ENCODE measurements at regions not wholly inside any gene's neighbourhood (a gene's known extent, or its start where the extent isn't known, plus 50 kb on each side); places are given as distances from the start of the nearest gene placed in this dataset.

DNA sequence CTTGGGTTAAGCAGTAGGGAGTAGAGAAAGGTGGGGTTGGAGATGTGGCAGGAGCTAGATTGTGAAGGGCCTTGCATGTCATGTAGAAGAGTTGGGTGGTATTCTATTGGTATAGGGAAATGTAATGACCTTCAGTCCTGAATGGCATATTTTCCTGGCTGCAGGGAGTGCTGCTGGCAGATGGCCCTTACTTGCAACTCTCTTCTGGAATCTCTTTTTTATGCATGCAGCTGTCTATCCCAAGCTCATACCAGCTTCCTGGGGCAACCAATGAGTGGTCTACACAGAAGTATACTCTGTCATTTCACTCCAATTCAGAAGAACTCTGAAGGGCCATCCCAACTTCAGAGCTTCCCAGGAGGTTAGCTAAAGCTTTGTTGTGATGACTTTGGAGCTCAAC, 144.7 kb upstream of the ANKRD28 start:
- Histone ChIP-seq H3K27ac (no peak overlapping the region), H3K9ac (no peak overlapping the region), H3K36me3 (ENCODE audit: low read depth) (no peaks in the 10 kb centered on the region), H3K9me2 (ENCODE audit: insufficient read depth) (no peaks in the 10 kb centered on the region), H3K27me3 (replicated peaks; ENCODE audit: insufficient read depth) (no peaks in the 10 kb centered on the region), H3K4me2 (ENCODE audit: unreplicated experiment) (no peak overlapping the region), H4K20me1 (ENCODE audit: insufficient read depth) (no peaks in the 10 kb centered on the region), H3K79me2 (ENCODE audit: insufficient read depth) (no peaks in the 10 kb centered on the region), H3K9me3 (ENCODE audit: low read depth) (no peaks in the 10 kb centered on the region), H3F3A (ENCODE audit: insufficient read depth) (no peaks in the 10 kb centered on the region), H2AFZ (no peak overlapping the region), H3K4me3 (no peak overlapping the region), H3K4me1 (ENCODE audit: insufficient read depth) (0 out of 2 replicates have a peak, but pooled peaks cover 3% of the 10 kb centered on the region)
- no peak for DNase-seq
- no peak for TF ChIP-seq EZH2phosphoT487 (IDR thresholded peaks at IDR 0.05; ENCODE audit: insufficient read depth, low read depth)
- TF ChIP-seq EZH2 (IDR thresholded peaks at IDR 0.05; ENCODE audit: insufficient read depth, poor library complexity, severe bottlenecking), result no peak
- in situ Hi-C loops (cut with MboI), result no loop called here

DNA sequence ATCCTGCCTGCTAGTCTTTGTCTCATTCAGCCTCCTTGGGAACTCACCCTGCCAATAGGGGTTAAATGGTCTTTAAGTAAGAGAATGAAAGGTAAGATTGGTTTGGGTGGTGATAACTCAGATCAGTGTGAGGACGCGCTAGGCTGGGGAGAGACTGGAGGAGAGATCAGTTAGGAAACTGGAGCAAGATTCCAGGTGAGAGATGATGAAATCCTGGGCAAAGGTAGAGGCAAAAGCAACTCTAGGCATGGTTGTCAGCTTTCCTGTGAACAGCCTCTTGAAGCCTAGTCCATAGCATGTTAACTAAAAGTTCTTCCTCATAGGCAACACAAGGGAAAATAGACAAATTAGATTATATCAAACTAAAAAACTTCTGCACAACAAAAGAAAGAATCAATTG, 145.2 kb upstream of the ANKRD28 start:
- no peaks in the 10 kb centered on the region for H3K36me3 ChIP-seq (ENCODE audit: low read depth)
- H2AFZ ChIP-seq, result no peak overlapping the region
- 87 to 98% methylated on average over 2 of the region's 2 CpGs for WGBS, 2 experiments (ENCODE audit: low coverage in 1 of 2, low lambda C conversion rate in 2 of 2, missing lambda C conversion rate in 2 of 2)
- TF ChIP-seq EZH2phosphoT487 (IDR thresholded peaks at IDR 0.05; ENCODE audit: insufficient read depth, low read depth) (no peak), EZH2 (IDR thresholded peaks at IDR 0.05; ENCODE audit: insufficient read depth, poor library complexity, severe bottlenecking) (no peak)
- H4K20me1 ChIP-seq (ENCODE audit: insufficient read depth), result no peaks in the 10 kb centered on the region
- no peaks in the 10 kb centered on the region for H3K9me3 ChIP-seq (ENCODE audit: low read depth)
- H3K27me3 ChIP-seq (replicated peaks; ENCODE audit: insufficient read depth), result no peaks in the 10 kb centered on the region
- H3K9ac ChIP-seq, result no peak overlapping the region
- in situ Hi-C loops (cut with MboI), result no loop called here
- H3K4me1 ChIP-seq (ENCODE audit: insufficient read depth), result 0 out of 2 replicates have a peak, but pooled peaks cover 3% of the 10 kb centered on the region
- no peak overlapping the region for H3K4me2 ChIP-seq (ENCODE audit: unreplicated experiment)
- DNase-seq, result no peak
- no peaks in the 10 kb centered on the region for H3F3A ChIP-seq (ENCODE audit: insufficient read depth)
- H3K27ac ChIP-seq, result no peak overlapping the region
- H3K9me2 ChIP-seq (ENCODE audit: insufficient read depth), result no peaks in the 10 kb centered on the region
- no peak overlapping the region for H3K4me3 ChIP-seq
- no peaks in the 10 kb centered on the region for H3K79me2 ChIP-seq (ENCODE audit: insufficient read depth)

DNA sequence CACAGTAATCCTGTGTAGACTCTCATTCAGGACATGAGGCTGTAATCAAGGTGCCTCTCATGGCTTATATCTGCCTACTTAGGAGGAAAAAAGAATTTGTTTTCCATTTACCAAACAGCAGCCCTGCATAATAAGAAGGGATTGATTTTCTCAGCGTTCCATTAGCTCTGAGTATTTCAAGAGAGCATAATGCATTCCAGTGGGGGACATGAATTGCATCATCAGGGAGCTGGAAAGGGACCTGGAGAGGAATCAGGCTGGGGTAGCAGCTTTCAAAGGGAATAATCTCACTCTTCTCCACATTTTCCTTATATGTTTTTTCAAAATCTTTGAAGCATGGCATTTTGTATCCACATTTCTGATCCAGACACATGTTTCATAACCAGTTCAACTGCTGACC, 150.6 kb upstream of the ANKRD28 start:
- in situ Hi-C loops (cut with MboI), result no loop called here

DNA sequence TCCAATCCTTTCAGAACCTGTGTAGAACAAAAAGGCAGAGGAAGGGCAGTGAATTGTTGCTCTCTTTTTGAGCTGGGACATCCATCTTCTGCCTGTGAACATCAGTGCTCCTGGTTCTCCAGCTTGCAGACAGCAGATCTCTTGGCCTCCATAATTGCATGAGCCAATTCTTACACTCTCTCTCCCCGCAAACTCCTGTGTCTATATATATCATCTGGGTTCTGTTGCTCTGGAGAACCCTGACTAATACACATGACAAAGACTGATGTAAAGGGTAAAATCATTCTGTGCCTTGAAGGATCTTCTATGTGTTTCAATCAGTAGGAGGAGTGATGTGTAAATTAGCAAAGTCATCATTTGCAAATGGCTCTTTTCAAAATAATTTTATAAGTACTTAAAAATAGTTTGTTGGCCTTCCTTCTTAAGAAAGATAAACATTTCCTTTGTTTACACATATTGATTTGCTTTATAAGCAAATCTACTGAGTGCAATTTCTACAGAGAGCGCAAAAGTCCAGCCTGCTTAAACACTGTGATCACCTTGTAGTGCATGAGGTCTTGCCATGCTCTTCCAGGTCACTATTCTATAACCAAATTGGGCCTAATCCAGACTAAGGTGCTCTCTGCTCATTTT, 154.9 kb upstream of the ANKRD28 start:
- TF ChIP-seq EZH2 (IDR thresholded peaks at IDR 0.05; ENCODE audit: insufficient read depth, poor library complexity, severe bottlenecking) (no peak), EZH2phosphoT487 (IDR thresholded peaks at IDR 0.05; ENCODE audit: insufficient read depth, low read depth) (no peak)
- peak; percentile 60 for DNase-seq
- Histone ChIP-seq H3K9ac (no peak overlapping the region), H3K4me2 (ENCODE audit: unreplicated experiment) (peak overlapping the region; percentile 21), H3K9me3 (ENCODE audit: low read depth) (no peaks in the 10 kb centered on the region), H3K79me2 (ENCODE audit: insufficient read depth) (no peaks in the 10 kb centered on the region), H3K4me1 (ENCODE audit: insufficient read depth) (peaks cover 16% of the 10 kb centered on the region; the same call in 1 of the 2 replicates), H3K4me3 (no peak overlapping the region), H3F3A (ENCODE audit: insufficient read depth) (no peaks in the 10 kb centered on the region), H3K9me2 (ENCODE audit: insufficient read depth) (no peaks in the 10 kb centered on the region), H3K27ac (no peak overlapping the region), H4K20me1 (ENCODE audit: insufficient read depth) (no peaks in the 10 kb centered on the region), H2AFZ (peak overlapping the region; percentile 46; the same call in 1 of the 2 replicates), H3K27me3 (replicated peaks; ENCODE audit: insufficient read depth) (no peaks in the 10 kb centered on the region), H3K36me3 (ENCODE audit: low read depth) (no peaks in the 10 kb centered on the region)
- 57 to 60% methylated on average over 2 of the region's 2 CpGs for WGBS, 2 experiments (ENCODE audit: low coverage in 1 of 2, low lambda C conversion rate in 2 of 2, missing lambda C conversion rate in 2 of 2)
- in situ Hi-C loops (cut with MboI), result no loop called here

More for the DNA sequence above, 150.6 kb upstream of the ANKRD28 start:
- H2AFZ ChIP-seq, result peak overlapping the region; percentile 53; the same call in 1 of the 2 replicates
- H3K27me3 ChIP-seq (replicated peaks; ENCODE audit: insufficient read depth), result no peaks in the 10 kb centered on the region
- H3K4me1 ChIP-seq (ENCODE audit: insufficient read depth), result peaks cover 16% of the 10 kb centered on the region; the same call in 1 of the 2 replicates
- no peak overlapping the region for H3K4me2 ChIP-seq (ENCODE audit: unreplicated experiment)
- peak; percentile 34 for DNase-seq
- no peaks in the 10 kb centered on the region for H3K79me2 ChIP-seq (ENCODE audit: insufficient read depth)
- TF ChIP-seq EZH2phosphoT487 (IDR thresholded peaks at IDR 0.05; ENCODE audit: insufficient read depth, low read depth) (no peak), EZH2 (IDR thresholded peaks at IDR 0.05; ENCODE audit: insufficient read depth, poor library complexity, severe bottlenecking) (no peak)
- no peak overlapping the region for H3K4me3 ChIP-seq
- H3K36me3 ChIP-seq (ENCODE audit: low read depth), result no peaks in the 10 kb centered on the region
- H4K20me1 ChIP-seq (ENCODE audit: insufficient read depth), result no peaks in the 10 kb centered on the region
- H3K9me2 ChIP-seq (ENCODE audit: insufficient read depth), result no peaks in the 10 kb centered on the region
- H3K9me3 ChIP-seq (ENCODE audit: low read depth), result no peaks in the 10 kb centered on the region
- no peak overlapping the region for H3K9ac ChIP-seq
- WGBS, 2 experiments (ENCODE audit: low coverage in 1 of 2, low lambda C conversion rate in 2 of 2, missing lambda C conversion rate in 2 of 2), result 15 to 16% methylated on average over 1 of the region's 1 CpG
- H3F3A ChIP-seq (ENCODE audit: insufficient read depth), result no peaks in the 10 kb centered on the region
- no peak overlapping the region for H3K27ac ChIP-seq

DNA sequence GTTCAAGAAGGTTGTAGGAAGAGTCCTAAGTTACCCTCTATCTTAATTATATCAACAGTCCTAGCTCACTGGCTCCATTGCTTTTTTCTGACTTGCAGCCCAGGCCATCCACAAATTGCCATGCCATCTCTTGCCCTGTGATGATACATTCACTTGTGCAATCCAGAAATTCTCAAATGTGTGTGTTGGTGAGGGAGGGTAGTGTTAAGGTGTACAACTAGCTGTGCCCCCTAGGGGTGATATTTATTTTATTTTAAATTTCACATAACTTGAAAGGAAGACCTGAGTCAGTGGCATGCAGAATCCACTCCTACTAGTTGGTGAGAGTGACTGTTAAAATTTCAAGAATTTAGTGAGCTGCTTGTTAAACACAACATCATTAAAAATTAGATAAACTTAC, 156.1 kb upstream of the ANKRD28 start:
- in situ Hi-C loops (cut with MboI), result no loop called here
- Histone ChIP-seq H3K9me3 (ENCODE audit: low read depth) (no peaks in the 10 kb centered on the region), H3K27me3 (replicated peaks; ENCODE audit: insufficient read depth) (no peaks in the 10 kb centered on the region), H3K9me2 (ENCODE audit: insufficient read depth) (no peaks in the 10 kb centered on the region), H3K27ac (no peak overlapping the region), H4K20me1 (ENCODE audit: insufficient read depth) (no peaks in the 10 kb centered on the region), H3K9ac (no peak overlapping the region), H3K36me3 (ENCODE audit: low read depth) (no peaks in the 10 kb centered on the region), H3K4me1 (ENCODE audit: insufficient read depth) (peaks cover 7% of the 10 kb centered on the region; the same call in 1 of the 2 replicates), H3K4me2 (ENCODE audit: unreplicated experiment) (no peak overlapping the region), H3F3A (ENCODE audit: insufficient read depth) (no peaks in the 10 kb centered on the region), H3K79me2 (ENCODE audit: insufficient read depth) (no peaks in the 10 kb centered on the region), H3K4me3 (no peak overlapping the region), H2AFZ (no peak overlapping the region)
- peak; percentile 14 for DNase-seq
- TF ChIP-seq EZH2 (IDR thresholded peaks at IDR 0.05; ENCODE audit: insufficient read depth, poor library complexity, severe bottlenecking), result no peak
- no peak for TF ChIP-seq EZH2phosphoT487 (IDR thresholded peaks at IDR 0.05; ENCODE audit: insufficient read depth, low read depth)

All from GM23248 (cell line).